Neural cell (in vitro differentiated cells): ENCODE measurements at regions not wholly inside any gene's neighbourhood (a gene's known extent, or its start where the extent isn't known, plus 50 kb on each side); places are given as distances from the start of the nearest gene placed in this dataset.
A peak's percentile ranks its signal among the peaks of the same experiment; 100 is the strongest.

Experiments used
- H2AFZ ChIP-seq: fragments of 200-600, 300-800 bp; sonication (generic), shearing (Covaris generic); 2 replicates; pipeline ENCODE4 v1.6.0; 2014; ENCODE audit warnings: low read depth, mild to moderate bottlenecking, antibody characterized with exemption, low read length, moderate library complexity
- H3F3A ChIP-seq: fragments of 200-600 bp; shearing (Covaris generic); 2 replicates; pipeline ENCODE4 v1.6.1; 2016; ENCODE audit warnings: mild to moderate bottlenecking, moderate library complexity, mixed read lengths, antibody characterized with exemption, low read length; ENCODE audit not compliant: insufficient read depth, poor library complexity, severe bottlenecking
- H3K27ac ChIP-seq: fragments of 200-600, 300-800 bp; sonication (generic), shearing (Covaris generic); 2 replicates; pipeline ENCODE4 v1.5.1; 2014; ENCODE audit warnings: mild to moderate bottlenecking, low read length, moderate library complexity
- H3K27me3 ChIP-seq: fragments of 300-800, 200-600 bp; sonication (generic), shearing (Covaris generic); 2 replicates; pipeline ENCODE4 v1.6.0; 2014; ENCODE audit warnings: mild to moderate bottlenecking, low read depth, low read length, moderate library complexity; ENCODE audit not compliant: insufficient read depth
- H3K36me3 ChIP-seq: fragments of 300-800, 200-600 bp; sonication (generic), shearing (Covaris generic); 2 replicates; pipeline ENCODE4 v1.5.1; 2014; ENCODE audit warnings: mild to moderate bottlenecking, antibody characterized with exemption, low read length, moderate library complexity; ENCODE audit not compliant: insufficient read depth
- H3K4me2 ChIP-seq: fragments of 300-800, 200-600 bp; sonication (generic), shearing (Covaris generic); 2 replicates; pipeline ENCODE4 v1.6.0; 2014; ENCODE audit warnings: mild to moderate bottlenecking, low read length
- H3K4me3 ChIP-seq: fragments of 300-800, 200-600 bp; sonication (generic), shearing (Covaris generic); 2 replicates; pipeline ENCODE4 v1.5.1; 2014; ENCODE audit warnings: mild to moderate bottlenecking, low read length, moderate library complexity
- H3K79me2 ChIP-seq: fragments of 200-600 bp; shearing (Covaris generic); replicated peaks from 2 replicates; pipeline ENCODE4 v1.6.0; 2014; ENCODE audit warnings: mild to moderate bottlenecking, low read length, moderate library complexity; ENCODE audit not compliant: insufficient read depth
- H3K9ac ChIP-seq: fragments of 300-800, 200-600 bp; sonication (generic), shearing (Covaris generic); 2 replicates; pipeline ENCODE4 v1.6.1; 2016; ENCODE audit warnings: mild to moderate bottlenecking, low read length, mixed read lengths
- H3K9me2 ChIP-seq: fragments of 200-600 bp; shearing (Covaris generic); 2 replicates; pipeline ENCODE4 v1.6.1; 2016; ENCODE audit warnings: mild to moderate bottlenecking, low read length, mixed read lengths; ENCODE audit not compliant: insufficient read depth
- H3K9me3 ChIP-seq: fragments of 200-600, 300-800 bp; sonication (generic), shearing (Covaris generic); 2 replicates; pipeline ENCODE4 v1.6.1; 2016; ENCODE audit warnings: mild to moderate bottlenecking, mixed run types, low read length, moderate library complexity, mixed read lengths
- H4K20me1 ChIP-seq: fragments of 200-600 bp; shearing (Covaris generic); 2 replicates; pipeline ENCODE4 v1.6.1; 2016; ENCODE audit warnings: mild to moderate bottlenecking, mixed run types; ENCODE audit not compliant: insufficient read depth
- EP300 ChIP-seq: fragments of 450-650 bp; conservative IDR thresholded peaks from 2 replicates; pipeline ENCODE4 v1.6.1; 2014; ENCODE audit warnings: antibody characterized with exemption, mild to moderate bottlenecking, moderate library complexity; ENCODE audit not compliant: poor library complexity, severe bottlenecking
- EZH2 ChIP-seq: fragments of 200-600, 300-800 bp; shearing (Covaris generic), sonication (generic); IDR thresholded peaks from 2 replicates; pipeline ENCODE4 v1.6.1; 2014; ENCODE audit warnings: antibody characterized with exemption, low read length, borderline replicate concordance, mild to moderate bottlenecking; ENCODE audit not compliant: insufficient read depth, poor library complexity, severe bottlenecking
- MXI1 ChIP-seq: fragments of 450-650 bp; conservative IDR thresholded peaks from 2 replicates; pipeline ENCODE4 v1.6.1; 2014; ENCODE audit warnings: antibody characterized with exemption, mild to moderate bottlenecking; ENCODE audit not compliant: poor library complexity, severe bottlenecking
- POLR2AphosphoS5 ChIP-seq: IDR thresholded peaks from 2 replicates; pipeline ENCODE4 v1.6.1; 2012
- RAD21 ChIP-seq: fragments of 450-650 bp; conservative IDR thresholded peaks from 2 replicates; pipeline ENCODE4 v1.6.1; 2014; ENCODE audit warnings: antibody characterized with exemption, mild to moderate bottlenecking, moderate library complexity
- REST ChIP-seq: IDR thresholded peaks from 2 replicates; pipeline ENCODE4 v1.6.1; 2012; ENCODE audit warnings: borderline replicate concordance
- TAF1 ChIP-seq: IDR thresholded peaks from 2 replicates; pipeline ENCODE4 v1.6.1; 2012; ENCODE audit warnings: low read depth

GRCh38 chr18:40035966-40036365 is 1919.1 kb upstream of the PIK3C3 start:
- Histone ChIP-seq H3K9ac (no peak overlapping the region), H4K20me1 (no peaks in the 10 kb centered on the region), H3K36me3 (no peaks in the 10 kb centered on the region), H3K4me3 (no peak overlapping the region), H3K27ac (peak overlapping the region; percentile 5), H3K79me2 (no peaks in the 10 kb centered on the region), H3K27me3 (no peaks in the 10 kb centered on the region), H3F3A (no peaks in the 10 kb centered on the region), H3K9me2 (no peaks in the 10 kb centered on the region), H2AFZ (no peak overlapping the region), H3K9me3 (no peaks in the 10 kb centered on the region), H3K4me2 (no peak overlapping the region)
- no peak for TF ChIP-seq MXI1
- peak; percentile 16 for TF ChIP-seq EP300
- no peak for TF ChIP-seq RAD21
- TF ChIP-seq EZH2: no peak
- no peak for TF ChIP-seq REST
- TF ChIP-seq POLR2AphosphoS5: peak; percentile 42

GRCh38 chr18:40032076-40032475 is 1923.0 kb upstream of the PIK3C3 start:
- no peaks in the 10 kb centered on the region for H3K36me3 ChIP-seq
- no peak overlapping the region for H3K27ac ChIP-seq
- H4K20me1 ChIP-seq: no peaks in the 10 kb centered on the region
- H3F3A ChIP-seq: no peaks in the 10 kb centered on the region
- H3K9me3 ChIP-seq: no peaks in the 10 kb centered on the region
- no peak overlapping the region for H3K9ac ChIP-seq
- H3K9me2 ChIP-seq: no peaks in the 10 kb centered on the region
- no peak for TF ChIP-seq TAF1
- no peak for TF ChIP-seq EP300
- TF ChIP-seq EZH2: no peak
- no peak for TF ChIP-seq MXI1
- no peak for TF ChIP-seq REST
- no peak overlapping the region for H2AFZ ChIP-seq
- H3K27me3 ChIP-seq: no peaks in the 10 kb centered on the region
- H3K79me2 ChIP-seq: no peaks in the 10 kb centered on the region
- no peak overlapping the region for H3K4me2 ChIP-seq
- H3K4me3 ChIP-seq: no peak overlapping the region
